HG02884 (cell line): ENCODE measurements at regions not wholly inside any gene's neighbourhood (a gene's known extent, or its start where the extent isn't known, plus 50 kb on each side); places are given as distances from the start of the nearest gene placed in this dataset.
A peak's percentile ranks its signal among the peaks of the same experiment; 100 is the strongest.

Experiments
- ATAC-seq: cut with Tn5 transposase; IDR thresholded peaks from one replicate; pipeline ENCODE4 v1.9.1; 2021; ENCODE audit warnings: mild to moderate bottlenecking, moderate library complexity; ENCODE audit not compliant: unreplicated experiment

DNA sequence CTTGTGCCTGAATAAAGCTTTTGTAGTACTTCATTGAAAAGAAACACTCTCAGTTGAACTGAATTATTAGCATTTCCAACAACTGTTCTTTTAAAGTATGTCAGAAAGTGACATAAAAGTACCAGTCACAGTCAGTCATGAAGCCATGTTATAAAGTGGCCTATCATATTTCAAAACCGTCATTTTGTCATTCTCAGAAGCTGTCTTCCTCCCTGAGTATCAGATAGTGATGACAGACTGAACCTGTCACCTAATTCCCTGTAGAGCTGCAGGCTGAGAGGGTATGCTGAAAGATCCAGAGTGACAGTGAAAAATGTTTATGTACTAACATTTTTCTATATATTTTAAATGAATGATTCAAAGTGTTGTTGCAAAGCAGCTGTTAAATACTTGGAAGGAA, 1121.7 kb upstream of the PRMT6 start:
- no peak for ATAC-seq

- no peak for ATAC-seq
Measured at GRCh38 chr1:105964879-105965278, 1091.6 kb upstream of the PRMT6 start.

DNA sequence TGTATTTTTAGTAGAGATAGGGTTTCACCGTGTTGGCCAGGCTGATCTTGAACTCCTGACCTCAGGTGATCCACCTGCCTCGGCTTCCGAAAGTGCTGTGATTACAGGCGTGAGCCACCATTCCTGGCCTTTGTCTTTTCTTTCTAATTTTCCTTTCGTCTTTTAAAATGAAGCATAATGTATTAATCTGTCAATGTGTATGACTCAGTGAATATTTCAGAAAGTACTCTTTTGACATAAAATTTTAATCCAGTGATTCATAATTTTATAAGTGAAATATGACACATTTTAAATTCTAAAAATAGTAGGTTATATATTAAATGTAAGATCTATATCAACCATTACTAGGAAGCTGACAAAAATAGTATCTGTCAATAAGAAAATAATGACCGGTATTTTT, 1059.0 kb upstream of the PRMT6 start:
- ATAC-seq, result no peak

GRCh38 chr1:106022312-106022902, 1034.1 kb upstream of the PRMT6 start:
- no peak for ATAC-seq

DNA sequence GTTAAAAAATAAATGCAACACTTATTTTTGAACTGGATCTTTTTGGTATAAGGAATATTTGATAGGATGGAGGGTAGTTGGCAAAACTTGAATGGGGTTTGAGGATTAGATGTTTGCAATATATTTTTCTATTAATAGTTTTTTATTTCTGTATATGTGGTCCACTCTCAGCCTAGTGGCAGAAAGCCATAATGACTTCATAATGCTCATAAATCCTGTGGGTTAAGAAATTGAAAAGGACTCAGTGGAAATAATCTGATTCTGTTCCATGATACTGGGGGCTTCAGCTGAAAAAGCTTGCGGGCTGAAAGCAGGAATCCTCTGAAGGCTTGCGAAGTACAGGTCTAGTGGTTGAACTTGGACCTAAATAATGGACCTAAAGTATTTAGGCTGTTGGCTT, 1028.6 kb upstream of the PRMT6 start:
- no peak for ATAC-seq

- no peak for ATAC-seq
Measured at GRCh38 chr1:106037526-106037925, 1018.9 kb upstream of the PRMT6 start.

DNA sequence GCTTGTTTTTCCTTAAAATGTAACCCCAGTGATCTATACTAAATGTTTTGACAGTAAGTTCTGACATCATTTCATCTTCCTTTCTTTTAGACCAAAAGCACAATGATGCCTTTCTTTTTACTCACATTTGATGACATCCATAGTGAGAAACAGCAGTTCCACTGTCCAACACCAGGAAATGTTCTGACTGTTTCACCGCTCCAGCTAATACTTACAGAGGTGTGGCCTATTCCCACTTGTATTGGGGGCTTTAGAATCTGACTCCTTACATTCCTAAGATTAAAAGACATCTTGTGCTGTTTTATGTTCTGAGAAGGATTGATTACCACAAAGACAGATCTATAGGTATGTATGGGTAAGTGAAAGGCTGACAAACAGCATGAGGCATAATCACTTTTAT, 1018.2 kb upstream of the PRMT6 start:
- ATAC-seq, result no peak

DNA sequence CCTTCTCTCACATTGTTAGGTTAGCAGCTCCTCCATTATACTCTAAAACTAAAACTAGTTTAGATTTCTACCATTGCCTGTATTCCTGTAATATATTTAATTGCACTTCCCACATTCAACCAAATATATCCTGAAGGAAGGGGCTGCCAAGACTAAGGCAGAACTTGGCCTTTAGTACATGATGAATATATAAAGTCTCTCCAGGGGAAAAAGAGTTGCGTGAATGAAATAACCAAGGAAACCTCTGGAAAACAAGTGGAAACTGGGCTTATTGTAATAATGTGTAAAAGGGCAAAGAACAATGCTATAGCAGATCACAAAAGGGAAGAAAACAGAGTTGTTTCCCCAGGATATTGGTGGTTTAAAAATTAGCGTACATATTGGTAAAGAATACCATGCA, 1012.5 kb upstream of the PRMT6 start:
- ATAC-seq, result no peak

- no peak for ATAC-seq
Measured at GRCh38 chr1:106047210-106047609, 1009.3 kb upstream of the PRMT6 start.

- no peak for ATAC-seq
Measured at GRCh38 chr1:106049595-106049994, 1006.9 kb upstream of the PRMT6 start.

DNA sequence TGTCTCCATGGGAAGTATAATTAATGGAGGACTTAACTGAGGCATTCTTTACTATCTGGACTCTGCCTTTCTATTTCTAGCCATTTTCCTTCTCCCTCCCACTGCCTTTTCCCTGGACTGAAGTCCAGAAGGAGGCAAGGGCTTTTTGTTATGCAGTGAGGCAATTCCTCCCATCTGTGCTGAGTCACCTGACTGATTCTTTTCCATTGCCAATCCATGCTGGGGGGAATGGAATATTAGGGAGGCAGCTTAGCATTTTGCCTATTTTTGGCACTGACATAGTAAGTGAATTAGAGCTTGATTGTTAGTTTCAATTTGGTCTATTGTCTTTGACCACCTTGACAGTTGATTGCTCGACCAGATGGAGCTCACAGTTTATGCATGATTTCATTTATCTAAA, 1000.6 kb upstream of the PRMT6 start:
- no peak for ATAC-seq

- ATAC-seq, result no peak
Measured at GRCh38 chr1:106061586-106062495, 994.6 kb upstream of the PRMT6 start.

DNA sequence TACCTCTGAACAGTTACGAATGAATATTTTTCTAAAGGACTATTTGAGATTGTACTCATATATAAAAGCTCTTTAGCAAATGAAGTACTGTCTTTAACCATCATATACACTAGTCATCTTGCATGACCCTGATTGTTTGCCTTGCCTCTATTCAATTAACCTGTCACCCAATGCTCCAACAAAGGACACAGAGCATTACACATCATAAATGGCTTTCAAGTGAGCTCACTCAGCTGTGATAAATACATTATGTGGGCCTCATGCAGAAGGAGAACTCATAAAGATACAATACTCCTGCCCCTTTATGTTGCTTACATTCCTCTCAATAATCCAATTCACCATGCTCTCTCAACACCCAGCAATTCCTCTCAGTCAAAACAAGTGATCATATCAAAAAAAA, 993.0 kb upstream of the PRMT6 start:
- ATAC-seq, result no peak

DNA sequence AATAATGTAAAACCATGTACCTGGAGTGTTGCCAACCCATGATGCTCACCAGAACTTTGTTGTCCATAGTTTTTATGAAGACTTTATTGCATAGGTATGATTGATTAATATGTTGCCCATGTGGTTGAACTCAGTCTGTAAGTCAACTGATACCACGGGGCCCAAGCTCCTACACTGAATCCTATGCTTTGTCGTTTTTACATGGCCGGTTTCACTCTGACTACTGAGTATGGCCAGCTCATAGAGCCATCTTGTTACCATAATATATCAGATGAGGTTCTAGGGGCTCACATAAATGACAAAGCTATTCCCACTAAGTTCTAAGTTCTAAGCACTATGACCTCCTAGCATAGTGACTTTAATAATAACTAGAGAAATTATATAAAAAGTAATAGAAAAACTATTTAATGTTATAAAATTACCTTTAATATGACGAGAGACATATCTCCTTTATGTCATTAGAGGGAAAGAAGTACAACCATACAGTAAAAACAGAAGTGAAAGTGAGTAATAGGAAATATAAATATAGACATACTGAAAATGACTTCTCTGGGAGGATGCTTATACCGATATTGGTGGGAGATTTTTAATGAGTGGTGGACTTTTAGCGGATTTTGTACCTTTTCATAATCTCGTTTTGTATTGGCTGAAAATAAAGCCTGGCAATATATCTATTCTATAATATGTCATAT, 983.4 kb upstream of the PRMT6 start:
- ATAC-seq, result peak; percentile 91

- ATAC-seq, result peak; percentile 59
Measured at GRCh38 chr1:106080608-106081325, 975.7 kb upstream of the PRMT6 start.

- ATAC-seq, result no peak
Measured at GRCh38 chr1:106111044-106111443, 945.4 kb upstream of the PRMT6 start.

DNA sequence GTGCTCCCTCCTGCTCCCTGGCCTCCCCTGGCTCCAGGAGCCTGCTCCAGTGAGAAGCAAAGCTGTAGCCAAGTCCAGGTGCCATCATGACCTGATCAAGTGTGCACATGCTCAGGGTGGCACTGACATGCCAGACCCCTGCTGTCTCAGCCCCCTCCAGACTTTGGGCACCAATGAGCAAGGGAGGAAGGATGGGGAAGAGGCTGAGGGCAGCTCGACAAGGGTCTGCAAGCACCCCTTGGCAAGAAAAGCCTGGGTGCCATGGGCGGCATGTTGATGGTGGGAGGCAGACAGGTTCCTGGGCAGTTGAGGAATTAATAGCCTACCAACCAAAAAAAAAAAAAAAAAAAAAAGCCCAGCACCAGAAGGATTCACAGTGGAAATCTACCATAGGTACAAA, 942.6 kb upstream of the PRMT6 start:
- no peak for ATAC-seq

DNA sequence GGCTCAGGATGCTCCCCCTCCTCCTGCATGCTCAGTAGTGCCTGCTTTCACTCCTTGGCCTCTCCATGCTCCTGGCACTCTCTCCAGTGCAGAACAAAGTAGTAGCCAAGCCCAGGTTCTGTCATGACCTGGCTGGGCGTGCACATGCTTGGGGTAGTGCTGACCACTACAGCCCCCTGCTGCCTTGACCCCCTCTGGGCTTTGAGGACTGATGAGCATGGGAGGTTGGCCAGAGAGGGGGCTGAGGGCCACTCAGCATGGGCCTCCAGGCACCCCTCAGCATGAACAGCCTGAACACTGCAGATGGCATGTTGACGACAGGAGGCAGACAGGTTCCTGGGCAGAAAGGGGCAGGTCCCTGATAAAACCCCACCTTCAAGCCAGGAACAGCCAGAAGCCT, 935.7 kb upstream of the PRMT6 start:
- no peak for ATAC-seq

DNA sequence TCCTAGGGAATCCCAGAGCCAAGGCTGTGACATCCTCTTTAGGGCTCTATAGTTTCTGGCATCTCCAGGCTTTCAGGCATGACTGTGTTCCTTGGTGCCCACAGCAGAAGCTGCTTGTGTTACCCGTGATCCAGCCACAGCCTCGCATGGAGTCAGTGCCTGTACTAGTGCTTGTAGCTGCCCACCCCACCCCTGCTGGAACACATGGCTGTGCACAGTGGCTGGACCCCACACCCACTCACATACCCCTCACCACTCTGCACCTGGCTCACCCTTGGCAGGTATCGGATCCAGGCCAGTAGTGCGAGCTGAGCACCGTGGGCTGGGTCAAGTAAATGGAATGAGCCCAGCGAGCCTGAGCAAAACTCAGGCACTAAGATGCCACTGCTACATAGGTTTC, 934.7 kb upstream of the PRMT6 start:
- no peak for ATAC-seq

DNA sequence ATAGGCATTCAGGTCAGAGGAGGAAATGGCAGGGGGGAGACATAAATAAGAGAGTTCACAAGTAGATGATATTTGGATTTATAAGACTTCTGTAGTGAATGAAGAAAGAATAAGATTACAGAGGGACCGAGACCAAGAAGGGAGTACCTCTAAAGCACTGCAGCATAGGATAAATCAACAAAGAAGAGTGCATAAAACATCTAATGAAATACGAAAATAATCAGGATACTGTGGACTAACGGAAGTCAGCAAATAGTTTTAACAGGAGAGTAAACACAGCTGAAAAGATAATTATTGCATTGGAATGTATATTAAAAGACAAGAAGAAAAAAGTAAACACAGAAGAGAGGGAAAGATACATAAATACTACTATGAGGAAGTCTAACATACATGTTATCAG, 921.9 kb upstream of the PRMT6 start:
- no peak for ATAC-seq

GRCh38 chr1:106173101-106173500, 883.4 kb upstream of the PRMT6 start:
- ATAC-seq, result no peak
